Kidney glomerular epithelial cell (primary cell): ENCODE measurements at regions not wholly inside any gene's neighbourhood (a gene's known extent, or its start where the extent isn't known, plus 50 kb on each side); places are given as distances from the start of the nearest gene placed in this dataset.

Experiments used
- DNase-seq: peaks from one replicate; lab custom pipeline; 2025; lab: John Stamatoyannopoulos, UW

DNA sequence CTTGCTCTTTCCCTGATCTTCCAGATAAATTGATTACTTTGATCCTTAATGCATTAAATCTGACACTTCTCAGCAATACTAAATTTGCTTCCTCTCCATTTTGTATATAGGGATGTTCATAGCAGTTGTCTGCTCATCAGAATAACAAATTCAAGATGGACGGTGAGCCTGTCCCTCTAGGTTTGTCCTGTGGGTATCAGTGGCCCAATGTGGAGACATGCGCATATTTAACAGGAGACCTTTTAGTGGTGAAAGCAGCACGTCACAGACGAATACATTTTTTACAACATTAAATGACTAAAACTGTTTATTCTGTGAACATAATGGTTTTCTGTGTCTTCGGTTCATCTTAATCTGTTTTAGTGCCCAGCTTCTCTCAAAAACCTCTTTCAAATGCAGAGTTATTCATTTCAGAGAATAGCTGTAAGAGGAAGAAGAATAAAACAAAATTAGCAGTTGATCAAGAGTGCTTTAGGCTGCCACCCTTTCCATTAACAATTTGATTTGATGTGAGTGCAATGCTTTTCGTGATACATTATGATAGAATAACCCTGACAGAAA is 1970.4 kb upstream of the WWC1 start:
- DNase-seq = no peak

- no peak for DNase-seq
These were observed 1967.1 kb upstream of the WWC1 start for GRCh38 chr5:166324372-166324771.

GRCh38 chr5:166329149-166329800 is 1962.2 kb upstream of the WWC1 start:
- peak; percentile 4 for DNase-seq

GRCh38 chr5:166330036-166330435 is 1961.4 kb upstream of the WWC1 start:
- DNase-seq = no peak

DNA sequence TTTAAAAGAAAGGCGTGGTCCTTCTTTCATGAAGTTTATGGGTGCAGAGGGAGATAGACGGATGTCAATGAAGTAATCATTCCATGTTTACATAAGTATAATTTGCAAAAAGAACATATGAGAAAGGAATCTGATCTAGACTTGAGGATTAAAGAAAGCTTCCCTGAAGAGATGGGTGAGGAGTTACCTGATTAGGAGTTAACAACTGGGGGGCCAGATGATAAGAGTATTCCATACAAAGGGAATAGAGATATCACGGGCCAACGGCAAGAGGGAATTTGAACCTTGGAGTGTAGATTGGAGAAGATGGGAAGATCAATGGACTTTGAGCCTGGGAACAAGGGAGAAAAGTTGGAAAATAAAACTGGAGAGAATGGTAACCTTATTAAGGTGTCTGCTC is 1959.9 kb upstream of the WWC1 start:
- DNase-seq = no peak

DNA sequence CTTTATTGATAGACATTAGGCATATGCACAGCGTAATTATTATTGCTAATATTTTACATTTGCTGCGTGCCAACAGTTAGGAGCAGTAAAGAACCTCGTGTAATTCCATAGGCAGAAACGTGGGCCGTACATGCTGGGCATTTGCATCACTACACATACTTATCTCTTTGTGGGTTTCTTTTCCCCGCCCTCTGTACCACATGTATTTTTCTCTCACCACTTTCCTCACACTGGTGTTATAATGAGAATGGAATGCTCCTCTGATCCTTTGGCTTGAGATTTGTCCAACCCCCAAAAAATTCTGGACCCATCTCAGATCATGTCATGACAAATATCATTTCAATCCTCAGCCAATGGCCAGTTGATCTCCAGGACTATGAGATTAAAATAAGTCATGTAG is 1952.6 kb upstream of the WWC1 start:
- DNase-seq = no peak

DNA sequence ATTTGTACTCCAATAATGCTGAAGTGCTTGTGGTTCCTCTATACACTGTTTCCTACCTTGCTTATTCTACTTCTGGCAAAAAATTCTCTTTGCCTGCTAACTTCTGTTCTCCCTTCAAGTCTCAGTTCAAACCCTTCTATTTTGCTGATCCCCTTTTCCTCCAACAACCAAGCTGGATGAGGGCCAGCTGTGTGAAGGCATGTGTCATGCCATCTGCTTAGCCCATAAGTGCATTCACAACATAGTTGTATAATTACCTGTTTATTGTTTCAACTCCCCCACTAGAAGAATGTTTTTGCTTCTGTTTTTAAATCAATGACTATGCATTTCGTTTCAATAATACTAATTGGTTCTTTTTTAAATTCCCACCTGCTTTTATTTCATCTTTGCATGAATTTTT is 1951.4 kb upstream of the WWC1 start:
- DNase-seq = no peak

DNA sequence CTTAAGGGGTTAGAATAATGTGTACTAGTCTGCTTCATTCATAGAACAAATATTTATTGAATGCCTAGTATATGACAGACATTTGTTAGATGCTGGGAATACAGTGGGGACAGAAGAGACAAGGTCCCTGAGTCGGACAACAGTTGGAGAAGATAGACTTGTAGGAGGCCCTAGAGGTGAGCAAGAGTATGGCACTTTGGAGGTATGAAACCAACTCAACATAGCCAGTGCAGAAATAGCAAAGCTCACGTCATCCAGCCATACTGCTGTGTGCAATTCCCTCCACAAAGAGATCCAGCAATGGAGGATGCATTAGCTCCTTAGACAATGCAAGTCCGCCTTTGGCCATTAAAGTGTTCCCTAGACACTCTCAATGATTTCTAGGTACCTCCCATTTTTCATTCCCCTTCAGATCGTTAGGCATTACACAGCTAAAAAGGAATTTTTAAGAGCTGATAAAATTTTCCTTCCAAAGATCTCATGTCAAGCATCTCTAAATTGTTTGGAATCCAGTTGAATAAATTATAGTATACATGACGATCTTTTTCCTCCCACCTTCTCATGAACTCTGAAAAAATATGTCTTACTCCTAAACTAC is 1949.6 kb upstream of the WWC1 start:
- no peak for DNase-seq

GRCh38 chr5:166342402-166342801 is 1949.0 kb upstream of the WWC1 start:
- no peak for DNase-seq

GRCh38 chr5:166346726-166347374 is 1944.6 kb upstream of the WWC1 start:
- DNase-seq = no peak

GRCh38 chr5:166349046-166349445 is 1942.4 kb upstream of the WWC1 start:
- no peak for DNase-seq

DNA sequence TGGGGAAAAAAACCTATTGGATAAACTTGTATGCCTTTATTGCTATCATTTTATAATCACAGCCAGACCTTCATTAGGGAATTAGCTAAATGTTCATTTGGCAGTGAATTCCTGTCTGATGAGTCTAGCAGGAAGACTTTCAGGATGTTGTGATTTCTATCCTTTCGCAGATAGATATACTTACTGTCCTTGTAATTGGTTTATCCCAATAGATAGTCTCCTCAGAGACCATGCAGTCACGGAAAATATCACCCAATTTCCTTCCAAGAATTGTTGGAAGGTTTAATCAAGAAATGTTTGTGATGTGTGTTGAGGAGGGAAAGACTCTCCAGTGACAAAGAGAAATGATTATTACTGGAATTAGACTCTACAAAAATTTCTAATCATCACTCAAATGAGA is 1937.9 kb upstream of the WWC1 start:
- no peak for DNase-seq

GRCh38 chr5:166354332-166354731 is 1937.1 kb upstream of the WWC1 start:
- DNase-seq = peak; percentile 4

DNA sequence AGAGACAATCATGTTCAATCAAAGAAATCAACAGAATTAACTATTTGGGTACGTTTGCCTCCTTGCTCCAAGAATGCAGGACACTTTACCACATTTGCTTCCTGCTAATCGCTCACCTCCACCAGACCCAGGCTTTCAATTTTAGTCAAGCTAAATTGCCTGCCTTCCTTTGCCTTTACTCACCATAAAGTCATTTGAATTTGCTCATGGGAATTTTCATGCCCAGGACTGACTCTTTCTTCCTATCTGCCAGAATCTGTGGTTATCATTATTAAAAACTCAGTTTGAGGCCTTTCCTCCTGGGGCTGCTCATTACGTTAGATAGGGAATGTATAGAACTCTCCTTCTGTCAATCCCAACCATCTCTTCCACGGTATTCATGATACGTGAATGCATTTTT is 1935.3 kb upstream of the WWC1 start:
- DNase-seq = no peak

- DNase-seq = peak; percentile 35
These were observed 1933.2 kb upstream of the WWC1 start for GRCh38 chr5:166358127-166358830.

DNA sequence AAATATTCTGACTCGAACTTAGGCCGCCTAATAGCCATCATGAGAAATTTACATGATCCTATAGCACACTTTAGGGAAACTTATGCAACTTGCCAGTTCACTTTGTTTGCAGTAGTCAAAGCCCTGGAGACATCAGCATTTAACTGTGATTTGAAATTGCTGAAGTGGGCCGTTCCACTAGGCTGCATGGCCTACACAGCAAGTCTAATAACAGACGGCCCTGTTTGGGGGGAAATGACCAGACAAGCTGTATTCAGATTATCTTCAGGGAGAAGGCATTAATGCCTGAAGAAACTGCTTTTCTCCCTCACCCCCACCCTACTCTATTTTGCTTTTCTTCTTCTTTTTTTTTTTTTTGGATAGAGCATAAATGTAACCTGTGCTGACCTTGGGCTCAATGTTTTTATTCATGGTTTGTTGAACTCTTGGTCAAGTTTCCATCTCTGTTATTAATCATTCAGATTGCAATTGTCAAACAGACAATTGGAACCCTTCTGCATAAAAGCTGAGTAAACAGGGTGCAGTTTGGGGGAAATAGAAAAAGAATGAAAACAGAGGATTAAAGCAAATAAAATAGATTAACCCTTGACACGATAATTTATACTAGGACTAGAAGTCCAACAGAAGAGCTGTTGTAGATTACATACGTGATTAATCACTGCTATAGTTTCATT is 1928.2 kb upstream of the WWC1 start:
- DNase-seq = no peak

- DNase-seq = no peak
These were observed 1926.3 kb upstream of the WWC1 start for GRCh38 chr5:166365164-166365563.

DNA sequence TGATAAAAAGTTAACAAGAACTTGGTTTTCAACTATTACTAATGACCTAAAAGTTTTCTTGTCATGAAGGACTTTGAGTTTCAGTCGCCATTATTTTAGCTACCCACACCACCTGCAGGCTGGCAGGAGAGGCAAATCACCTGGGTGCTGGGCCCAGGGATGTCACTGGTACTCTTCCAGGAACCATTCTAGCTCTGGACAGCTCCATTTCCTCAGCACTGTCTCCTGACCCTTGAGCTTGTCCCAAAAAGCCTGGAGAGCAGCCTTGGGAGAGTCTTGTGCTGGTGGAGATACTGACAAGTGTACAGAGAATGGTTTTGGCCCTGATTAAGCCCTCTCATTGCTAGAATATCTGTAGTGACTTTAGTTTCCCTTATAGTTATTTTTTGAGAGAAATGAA is 1924.1 kb upstream of the WWC1 start:
- DNase-seq = no peak

DNA sequence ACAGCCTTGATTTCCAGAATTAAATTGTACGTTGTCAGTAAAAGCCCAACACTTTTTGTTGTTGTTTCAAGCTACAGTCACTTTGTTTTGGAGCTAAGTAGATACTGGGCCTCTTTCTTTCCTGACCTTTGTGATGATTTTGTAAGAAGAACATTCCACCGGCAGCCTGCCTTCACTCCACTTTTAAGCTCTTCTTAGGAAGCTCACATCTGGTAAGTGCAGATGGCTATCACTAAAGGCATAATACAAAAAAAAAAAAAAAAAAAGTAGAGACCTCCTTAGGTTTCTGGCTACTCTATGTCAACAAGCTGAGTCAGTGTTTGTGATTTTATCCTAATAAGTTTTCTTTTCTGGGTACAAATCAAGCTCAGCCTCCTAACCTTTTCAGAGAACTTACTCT is 1922.1 kb upstream of the WWC1 start:
- DNase-seq = no peak

- DNase-seq = no peak
These were observed 1921.6 kb upstream of the WWC1 start for GRCh38 chr5:166369807-166370206.

GRCh38 chr5:166370928-166371690 is 1920.3 kb upstream of the WWC1 start:
- DNase-seq = peak; percentile 1
